NCI-H187 treated with DMSO at 0.1 percent for 48 hours (cell line): ENCODE measurements at regions not wholly inside any gene's neighbourhood (a gene's known extent, or its start where the extent isn't known, plus 50 kb on each side); places are given as distances from the start of the nearest gene placed in this dataset.

Source experiments
- DNase-seq: peaks from one replicate; lab custom pipeline; 2025; lab: John Stamatoyannopoulos, UW

- DNase-seq, result no peak
These were observed 72.1 kb upstream of the RARB start for GRCh38 chr3:25355998-25356397.

- no peak for DNase-seq
These were observed 65.9 kb upstream of the RARB start for GRCh38 chr3:25362118-25362517.

GRCh38 chr3:25365636-25366035, 62.4 kb upstream of the RARB start:
- DNase-seq, result no peak

- DNase-seq, result no peak
These were observed 61.0 kb upstream of the RARB start for GRCh38 chr3:25367025-25367424.

GRCh38 chr3:25372167-25372566, 55.9 kb upstream of the RARB start:
- no peak for DNase-seq

GRCh38 chr3:25376340-25376739, 51.7 kb upstream of the RARB start:
- no peak for DNase-seq

GRCh38 chr3:25377042-25377441, 51.0 kb upstream of the RARB start:
- DNase-seq, result no peak
